NCI-H345 treated with DMSO at 0.1 percent for 48 hours (cell line): ENCODE measurements at regions not wholly inside any gene's neighbourhood (a gene's known extent, or its start where the extent isn't known, plus 50 kb on each side); places are given as distances from the start of the nearest gene placed in this dataset.

ENCODE experiments used
- DNase-seq: peaks from one replicate; lab custom pipeline; 2025; ENCODE audit not compliant: unreplicated experiment; lab: John Stamatoyannopoulos, UW

DNA sequence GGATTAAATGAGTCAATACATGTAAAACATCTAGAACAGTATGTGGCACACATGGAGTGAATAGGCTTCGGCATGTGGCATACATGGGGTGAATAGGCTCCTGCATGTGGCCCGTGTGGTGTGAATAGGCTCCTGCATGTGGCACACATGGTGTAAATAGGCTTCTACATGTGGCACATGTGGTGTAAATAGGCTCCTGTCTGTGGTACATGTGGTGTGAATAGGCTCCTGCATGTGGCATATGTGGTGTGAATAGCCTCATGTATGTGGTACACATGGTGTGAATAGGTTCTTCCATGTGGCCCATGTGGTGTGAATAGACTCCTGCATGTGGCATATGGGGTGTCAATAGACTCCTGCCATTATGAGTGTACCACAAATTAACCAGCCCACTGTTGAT is 219.1 kb upstream of the KIRREL3 start:
- DNase-seq, result no peak

DNA sequence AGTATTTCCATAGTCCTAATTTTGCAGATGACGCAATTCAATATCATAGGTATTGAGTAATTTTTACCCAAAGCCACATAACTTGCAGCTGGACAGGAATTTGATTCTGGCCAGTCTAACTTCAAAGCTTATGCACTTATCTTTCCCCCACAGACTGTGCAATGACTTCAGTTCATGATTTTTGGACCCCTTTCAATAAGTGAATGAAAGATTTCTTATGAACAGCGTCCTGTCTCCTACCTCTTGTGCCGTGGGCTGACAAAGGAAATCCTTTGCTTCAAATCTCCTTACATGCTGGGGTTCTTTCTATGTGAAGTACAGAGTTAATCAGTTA is 217.7 kb upstream of the KIRREL3 start:
- DNase-seq, result no peak

DNA sequence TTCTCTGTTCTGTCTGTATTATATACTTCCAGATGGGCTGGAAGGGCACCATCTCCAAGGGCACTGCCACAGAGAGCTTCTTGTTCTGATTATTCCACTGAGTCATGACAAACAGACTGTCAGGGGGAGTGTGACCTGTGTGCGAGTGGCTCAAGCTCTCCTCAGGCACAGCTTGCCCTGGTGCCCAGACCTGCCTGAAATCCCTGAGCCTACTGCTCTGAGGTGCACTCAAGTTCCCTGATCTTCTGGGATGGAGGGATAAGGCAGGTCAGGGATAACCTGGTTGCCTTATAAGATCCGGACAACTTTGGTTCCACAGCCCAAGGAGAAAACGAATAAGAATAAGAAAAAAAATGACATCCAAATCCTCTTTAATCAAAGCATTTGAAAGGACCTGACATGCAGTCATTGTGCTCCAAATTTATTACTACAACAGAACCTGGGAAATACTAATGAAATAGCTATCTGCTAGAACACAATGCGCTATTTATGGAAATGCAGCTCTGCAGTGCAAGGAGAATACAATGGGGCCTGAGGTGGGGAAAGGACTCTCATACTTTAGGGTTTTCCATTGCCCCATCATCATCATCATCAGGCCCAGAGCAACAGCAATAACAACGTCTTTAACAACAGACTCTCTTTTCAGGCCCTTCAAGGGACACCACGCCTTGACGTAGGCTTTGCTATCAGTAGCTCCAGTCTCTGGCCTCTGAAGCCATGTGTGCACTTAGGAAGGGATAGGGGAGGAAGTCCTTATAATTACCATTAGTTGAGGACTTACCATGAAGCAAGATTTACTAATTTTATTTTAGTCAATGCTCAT is 217.1 kb upstream of the KIRREL3 start:
- no peak for DNase-seq

DNA sequence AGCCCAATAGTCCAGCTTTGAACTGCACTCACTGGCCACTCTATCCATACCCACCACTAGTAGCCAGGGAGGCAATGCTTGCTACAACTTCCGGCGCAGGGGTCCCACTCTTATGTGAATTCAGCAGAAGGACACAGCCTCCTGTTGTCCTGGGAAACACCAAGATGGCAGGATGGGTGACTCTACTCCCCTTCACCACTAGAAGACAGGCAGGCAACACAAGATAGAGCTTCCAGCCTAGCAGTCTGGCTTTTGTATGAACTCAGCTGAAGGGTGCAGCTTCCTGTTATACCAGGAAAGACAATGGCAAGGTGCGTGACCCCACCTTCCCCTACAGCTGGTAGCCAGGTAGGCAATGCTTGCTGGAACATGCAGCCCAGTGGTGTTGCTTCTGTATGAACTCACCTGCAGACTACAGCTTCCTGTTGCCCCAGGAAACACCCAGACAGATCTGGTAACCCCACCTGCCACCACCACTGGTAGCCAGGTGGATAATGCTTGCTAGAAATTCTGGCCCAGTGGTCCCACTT is 205.2 kb upstream of the KIRREL3 start:
- no peak for DNase-seq

DNA sequence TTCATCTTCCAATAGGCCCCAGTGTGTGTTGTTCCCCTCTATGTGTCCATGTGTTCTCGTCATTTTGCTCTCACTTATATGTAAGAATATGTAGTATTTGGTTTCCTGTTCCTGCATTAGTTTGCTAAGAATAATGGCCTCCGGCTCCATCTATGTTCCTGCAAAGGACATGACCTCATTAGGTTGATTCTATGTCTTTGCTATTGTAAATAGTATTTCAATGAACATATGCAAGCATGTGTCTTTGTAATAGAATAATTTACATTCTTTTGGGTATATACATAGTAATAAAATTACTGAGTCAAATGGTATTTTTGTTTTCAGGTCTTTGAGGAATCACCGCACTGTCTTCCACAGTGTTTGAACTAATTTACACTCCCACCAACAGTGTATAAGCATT is 202.9 kb upstream of the KIRREL3 start:
- no peak for DNase-seq

DNA sequence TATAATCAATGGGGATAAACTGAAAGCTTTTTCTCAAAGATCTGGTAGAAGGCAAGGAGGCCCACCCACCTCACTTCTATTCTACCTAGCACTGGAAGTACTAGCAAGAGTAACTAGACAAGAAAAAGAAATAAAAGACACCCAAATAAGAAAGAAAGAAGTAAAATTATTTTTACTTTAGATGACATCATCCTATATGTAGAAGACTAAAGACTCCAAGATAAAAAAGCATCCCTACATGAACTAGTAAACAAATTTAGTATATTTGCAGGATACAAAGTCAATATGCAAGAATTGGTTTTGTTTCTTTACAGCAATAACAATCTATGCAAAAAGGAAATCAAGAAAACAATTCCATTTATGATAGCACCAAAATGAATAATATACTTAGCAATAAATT is 201.5 kb upstream of the KIRREL3 start:
- no peak for DNase-seq

DNA sequence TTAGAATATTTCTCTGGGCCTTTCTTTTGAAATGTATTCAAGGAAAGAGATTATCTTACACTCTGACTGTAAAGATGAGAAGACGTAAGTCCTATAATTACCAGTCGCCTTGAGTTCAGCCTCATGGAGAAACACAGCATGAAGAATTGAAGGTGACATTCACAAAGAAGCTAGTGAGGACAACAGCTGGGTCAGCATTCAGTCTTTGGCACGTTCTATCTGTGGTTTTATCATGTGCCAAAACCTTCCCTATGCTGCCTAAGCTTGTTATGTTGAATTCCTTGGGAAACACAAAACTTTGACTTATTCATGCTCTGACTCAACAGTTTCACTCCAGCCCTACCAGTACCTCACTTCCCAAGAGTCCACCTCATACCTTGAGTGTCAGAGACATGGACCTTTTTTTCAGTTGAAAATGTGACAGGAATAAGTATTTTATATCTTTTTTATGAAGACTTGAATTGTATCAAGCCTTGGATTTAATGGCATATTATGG is 198.8 kb upstream of the KIRREL3 start:
- DNase-seq, result no peak

DNA sequence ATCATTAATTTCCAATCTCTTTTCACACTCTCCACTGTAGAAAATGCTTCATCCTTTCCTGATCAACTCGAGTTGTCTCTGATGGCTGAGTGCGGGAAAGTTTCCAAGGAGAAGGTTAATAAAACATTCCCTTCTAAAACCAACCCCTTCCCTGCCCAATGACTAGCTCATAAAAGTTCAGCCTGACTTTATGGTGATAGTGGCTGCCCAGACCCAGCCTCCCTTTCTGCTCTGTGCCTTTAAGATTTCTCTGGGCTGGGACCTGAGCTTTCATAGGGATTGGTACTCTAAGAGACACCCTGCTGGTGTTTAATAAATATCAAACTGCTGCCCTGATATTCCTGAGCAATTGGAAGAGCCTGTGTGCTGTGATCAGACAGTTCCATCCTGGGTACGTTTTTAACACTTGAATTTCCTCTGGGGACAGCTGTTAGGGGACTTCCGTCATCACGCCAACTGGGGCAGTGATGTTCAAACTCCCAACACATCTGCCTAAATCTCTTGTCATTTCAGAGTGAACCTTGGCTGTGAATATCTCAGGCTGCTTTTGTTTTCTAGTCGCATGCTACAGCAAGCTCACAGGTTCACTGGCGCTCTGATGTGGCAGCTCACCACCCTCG is 195.0 kb upstream of the KIRREL3 start:
- DNase-seq, result no peak

DNA sequence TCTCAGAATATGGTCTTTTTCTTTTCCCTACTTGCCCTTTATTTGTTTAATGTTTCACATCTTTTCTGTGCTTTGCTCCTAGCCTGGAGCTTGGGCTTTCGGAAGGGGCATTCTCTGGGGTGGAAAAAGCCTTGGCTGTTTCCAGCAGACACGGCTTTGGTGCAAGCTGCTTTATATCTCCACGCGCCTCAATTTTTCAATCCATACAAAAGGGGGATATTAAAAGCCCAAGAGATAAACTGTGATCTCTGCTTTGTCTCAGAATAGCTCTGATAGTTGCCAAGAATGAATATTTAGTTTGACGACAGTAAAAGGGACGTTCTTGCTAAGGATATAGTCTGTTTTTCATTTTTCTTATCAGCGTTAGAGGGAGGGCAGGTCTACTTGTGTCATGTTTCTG is 194.0 kb upstream of the KIRREL3 start:
- DNase-seq, result no peak

DNA sequence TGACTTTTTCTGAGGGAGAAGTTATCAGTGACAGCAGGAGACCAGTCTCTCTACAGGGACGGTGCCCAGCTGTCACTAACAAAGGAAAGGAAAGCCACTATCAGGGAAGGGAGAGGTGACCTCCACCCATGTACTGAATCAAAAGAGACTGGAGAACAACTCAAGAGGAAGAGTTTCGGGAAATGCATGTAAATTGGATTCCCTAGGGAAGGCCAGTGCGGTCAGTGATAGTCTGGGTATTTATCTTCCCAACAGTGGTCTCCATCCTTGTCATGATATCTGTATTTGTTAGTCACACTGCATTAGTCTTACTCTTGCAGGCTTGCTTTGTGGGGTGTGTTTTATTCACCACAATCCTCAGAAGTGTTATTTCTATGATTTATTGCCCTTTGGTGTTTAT is 193.4 kb upstream of the KIRREL3 start:
- DNase-seq, result no peak

DNA sequence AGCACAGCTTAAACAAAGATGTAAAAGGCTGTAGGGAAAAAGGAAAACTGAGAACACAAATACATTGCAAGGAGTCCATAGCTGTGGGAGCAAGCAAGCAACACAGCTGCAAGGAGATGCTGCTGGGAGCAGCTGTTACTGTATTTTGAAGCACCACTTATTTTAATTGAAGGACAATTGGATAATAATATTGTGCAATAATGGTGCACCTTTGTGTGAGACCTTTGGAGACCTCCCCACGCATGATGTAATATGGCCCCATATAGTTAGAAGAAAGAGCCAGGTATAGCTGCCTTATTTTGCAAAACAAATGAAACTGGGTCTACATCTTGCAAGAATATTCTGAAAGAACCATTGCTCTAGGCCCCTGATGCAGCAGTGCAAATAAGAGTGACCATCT is 191.1 kb upstream of the KIRREL3 start:
- no peak for DNase-seq

DNA sequence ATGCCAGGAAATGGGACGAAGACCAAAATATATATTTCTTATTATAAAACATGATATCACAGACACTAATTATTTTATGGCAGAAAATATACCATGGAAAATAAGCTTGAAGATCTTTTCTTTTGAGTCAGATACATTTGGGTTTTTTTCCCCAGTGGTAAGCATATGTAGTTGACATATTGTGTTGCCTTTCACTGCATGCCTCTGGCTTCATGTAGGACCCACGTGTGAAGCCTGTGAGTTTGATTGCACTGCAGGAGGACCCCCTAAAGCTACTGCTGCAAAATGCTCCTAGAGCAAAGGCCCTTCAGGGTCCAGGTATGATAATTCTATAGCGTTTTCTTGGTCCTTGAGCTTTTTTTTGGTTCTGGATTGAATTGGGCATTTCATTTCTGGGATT is 190.7 kb upstream of the KIRREL3 start:
- DNase-seq, result no peak

DNA sequence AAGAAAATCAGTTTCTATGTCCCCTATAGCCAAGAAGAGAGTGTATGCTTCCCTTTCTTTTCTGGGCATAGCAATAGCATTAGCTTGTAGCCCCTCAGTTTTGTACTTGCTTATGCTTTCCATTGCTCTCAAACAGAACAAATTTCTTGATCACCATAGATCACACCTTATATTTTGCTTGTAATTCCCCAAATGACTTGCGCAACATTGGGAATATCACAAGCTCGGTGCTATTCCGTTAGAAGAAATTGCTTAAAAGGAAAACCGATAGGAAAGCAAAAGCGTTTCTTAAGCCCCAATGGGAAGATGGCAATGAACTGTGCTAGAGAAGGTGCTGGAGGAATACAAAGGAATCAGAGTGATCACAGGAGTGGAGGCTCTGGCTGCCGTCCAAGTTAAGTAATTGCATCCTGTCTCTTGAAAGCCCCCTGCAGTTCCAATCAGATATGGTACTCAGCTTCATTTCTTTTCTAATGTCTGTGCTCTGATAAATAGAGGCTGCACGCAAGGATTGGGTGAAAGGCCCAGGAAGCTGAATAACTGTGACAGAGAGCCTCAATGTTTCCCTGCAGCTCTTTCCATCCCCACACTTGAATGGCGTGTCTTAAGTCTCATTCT is 182.1 kb upstream of the KIRREL3 start:
- peak; percentile 97 for DNase-seq

DNA sequence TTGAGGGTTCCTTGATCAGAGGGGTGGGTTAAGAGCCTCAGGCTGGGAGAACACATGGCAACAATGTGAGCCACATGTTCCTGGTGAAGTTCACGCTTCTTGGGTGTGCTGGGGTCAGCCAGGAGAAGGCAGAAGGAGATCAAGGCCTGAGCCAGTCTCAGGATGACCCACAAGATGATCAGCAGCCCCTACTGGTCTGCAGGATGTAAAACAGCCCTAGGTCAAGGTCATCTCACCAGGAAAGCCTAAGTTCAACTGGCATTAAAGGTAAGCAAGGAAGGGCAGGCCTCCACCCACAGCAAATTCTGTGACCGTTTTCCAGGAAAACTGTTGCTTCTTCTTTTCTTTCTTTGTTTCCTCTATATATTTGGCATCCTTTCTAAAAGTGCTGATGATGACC is 156.7 kb upstream of the KIRREL3 start:
- DNase-seq, result no peak

DNA sequence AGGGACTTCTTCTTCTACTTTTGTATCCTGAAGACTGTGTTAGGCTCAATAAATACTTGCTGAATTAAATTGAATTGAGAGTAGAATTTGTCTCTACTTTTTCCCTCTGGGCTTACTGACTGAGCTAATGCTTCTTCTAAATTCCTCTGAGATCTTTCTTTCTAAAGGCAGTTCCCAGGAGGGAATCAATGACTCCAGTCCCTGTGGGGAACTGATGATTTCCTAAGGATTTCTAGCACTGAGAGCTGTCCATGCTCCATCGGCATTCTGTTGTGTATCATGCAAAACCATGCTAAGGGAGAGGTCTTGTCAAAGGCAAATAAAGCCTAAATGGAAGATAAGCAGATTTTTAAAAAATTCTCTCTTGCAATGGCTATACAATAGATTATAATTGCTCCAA is 148.8 kb upstream of the KIRREL3 start:
- DNase-seq, result no peak

DNA sequence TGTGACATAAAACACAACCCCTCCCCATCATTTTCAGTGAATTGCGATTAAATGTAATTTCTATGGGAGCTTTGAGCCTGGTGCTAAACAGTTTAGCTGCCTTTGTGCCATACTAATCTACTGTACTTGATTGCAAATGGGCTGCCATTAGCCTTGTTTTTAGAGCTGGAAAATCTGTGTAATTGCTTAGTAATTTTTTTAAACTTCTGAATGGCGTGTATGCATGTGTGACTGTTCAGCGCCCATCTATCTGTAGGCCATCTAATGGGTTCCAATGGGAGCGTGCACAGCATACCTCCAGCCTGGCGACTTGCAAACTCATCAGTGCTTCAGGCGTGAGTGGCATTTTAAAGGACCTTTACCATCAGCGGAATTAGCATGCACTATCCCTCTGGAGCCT is 142.7 kb upstream of the KIRREL3 start:
- no peak for DNase-seq

DNA sequence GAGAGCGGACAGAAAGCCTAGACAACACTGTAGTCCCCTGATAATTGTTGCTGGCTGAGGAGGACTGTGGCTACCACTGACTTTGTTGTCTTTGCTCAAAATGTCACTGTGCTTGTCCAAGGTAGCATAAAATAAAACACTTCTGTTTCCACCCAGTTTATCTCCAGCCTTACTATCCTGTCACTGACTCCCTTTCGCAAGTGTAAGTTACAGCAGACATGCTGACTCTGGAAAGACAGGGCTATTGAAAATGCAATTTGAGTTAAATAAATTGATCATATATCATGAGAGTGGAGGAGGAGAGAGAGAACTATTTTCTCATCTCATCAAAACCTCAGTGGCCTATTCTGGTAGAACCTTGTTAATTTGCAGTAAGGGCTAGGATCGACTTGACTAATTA is 138.0 kb upstream of the KIRREL3 start:
- DNase-seq, result no peak

DNA sequence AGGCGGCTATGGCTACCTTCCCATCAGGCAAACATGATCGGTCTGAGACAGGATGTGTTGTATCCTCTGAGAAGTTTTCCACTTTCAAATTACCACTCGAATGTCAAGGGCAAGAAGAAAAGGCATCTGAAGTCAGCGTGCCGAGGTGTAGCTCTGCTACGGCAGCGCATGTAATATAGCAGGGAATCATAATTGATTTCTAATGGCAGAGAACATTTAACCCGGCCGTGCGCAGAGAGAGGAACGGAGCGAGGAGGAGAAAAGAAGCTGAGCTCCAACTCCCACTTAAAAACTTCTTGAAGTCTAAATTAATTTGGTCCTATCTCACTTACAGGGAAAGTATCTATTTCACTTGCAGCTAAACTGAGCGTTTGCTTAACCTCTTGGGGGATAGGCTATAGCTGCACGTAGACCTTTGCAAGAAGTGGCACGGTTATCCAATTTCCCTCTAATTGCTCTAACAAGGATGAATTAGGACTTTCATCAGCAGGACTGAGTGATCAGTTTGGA is 137.3 kb upstream of the KIRREL3 start:
- no peak for DNase-seq

DNA sequence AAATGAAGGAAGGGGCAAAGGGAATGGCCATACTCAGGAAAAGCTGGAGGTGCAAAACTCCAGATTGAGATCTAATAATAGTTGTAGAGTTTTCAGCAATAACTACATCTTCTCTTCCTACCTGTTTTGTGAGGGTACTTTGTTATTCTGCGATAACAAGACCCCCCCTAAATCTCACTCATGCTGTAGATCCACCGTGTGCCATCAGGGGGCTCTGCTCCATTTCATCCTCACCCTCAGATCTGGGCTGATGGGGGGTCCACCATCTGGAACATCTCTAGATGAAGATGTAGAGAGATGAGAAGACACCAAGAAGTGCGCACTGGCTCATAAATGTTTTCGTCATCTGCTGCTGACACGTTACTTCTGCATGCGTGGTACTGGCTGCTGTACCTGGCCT is 135.9 kb upstream of the KIRREL3 start:
- no peak for DNase-seq

DNA sequence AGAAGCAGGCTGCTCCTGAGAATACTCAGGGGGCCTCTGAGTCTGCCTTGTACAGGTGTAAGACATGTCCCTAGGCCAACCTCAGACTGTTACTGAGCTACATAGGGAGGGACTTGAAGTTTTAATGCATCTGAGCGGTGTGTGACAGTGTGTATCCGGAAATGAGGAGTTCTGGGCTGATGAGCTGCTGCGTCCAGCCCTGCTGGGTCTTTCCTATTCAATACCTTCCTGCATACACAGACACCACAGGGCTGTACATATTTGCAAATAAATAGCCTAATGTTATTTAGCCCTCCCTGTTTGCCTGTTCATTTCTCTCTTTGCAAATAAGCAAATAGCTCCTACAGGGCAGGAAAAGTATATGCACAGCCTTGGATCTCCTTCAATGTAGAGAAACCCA is 134.7 kb upstream of the KIRREL3 start:
- no peak for DNase-seq

DNA sequence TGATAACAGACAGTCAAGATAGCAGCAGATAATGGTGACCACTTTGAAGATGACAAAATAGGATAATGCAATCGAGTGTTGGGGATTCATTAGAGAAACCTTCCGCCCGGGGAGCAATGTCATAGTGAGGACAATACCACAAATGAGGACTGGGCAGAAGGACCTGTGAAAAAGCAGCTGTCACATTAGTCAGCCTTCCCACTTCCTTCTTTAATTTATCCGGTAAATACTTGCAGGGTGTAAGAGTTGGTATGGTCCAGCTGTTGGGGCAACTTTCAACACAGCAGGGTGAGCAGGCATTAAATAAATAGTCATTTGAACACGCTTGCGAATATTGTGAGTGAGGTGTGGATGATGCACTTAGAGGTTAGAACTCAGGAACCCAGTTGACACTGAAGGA is 132.5 kb upstream of the KIRREL3 start:
- DNase-seq, result no peak

DNA sequence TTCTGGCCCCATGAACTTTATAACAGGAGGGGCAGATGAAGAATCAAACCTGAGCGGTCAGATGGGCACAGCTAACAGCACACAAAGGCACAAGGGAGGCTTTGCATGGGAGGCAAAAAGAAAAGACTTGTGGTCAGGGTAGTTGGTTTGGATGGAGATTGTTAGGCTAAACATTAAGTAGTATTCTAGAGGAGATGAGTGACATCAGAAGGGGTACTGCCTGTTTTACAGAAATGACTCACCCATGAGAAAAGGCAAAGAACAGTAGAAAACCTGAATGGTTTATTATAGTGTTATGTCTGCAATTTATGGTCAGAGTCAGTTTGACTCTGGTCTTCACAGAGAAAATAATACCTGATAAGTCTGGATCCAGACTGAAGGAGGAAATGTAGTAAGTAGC is 129.8 kb upstream of the KIRREL3 start:
- DNase-seq, result no peak
